Esophagus muscularis mucosa (tissue), 3 donors: ENCODE measurements at regions not wholly inside any gene's neighbourhood (a gene's known extent, or its start where the extent isn't known, plus 50 kb on each side); places are given as distances from the start of the nearest gene placed in this dataset.

Source experiments
- CTCF ChIP-seq, 3 experiments: fragments of 200-600 bp in 2 of 3; fragments of 450-650 bp in 1 of 3; sonication (generic) in 2 of 3; IDR thresholded peaks; one replicate each; pipeline ENCODE4 v1.5.1; 2017 to 2019; ENCODE audit warnings: antibody characterized with exemption in 3 of 3, mild to moderate bottlenecking in 2 of 3, moderate library complexity in 1 of 3
- POLR2AphosphoS5 ChIP-seq, 2 donors: sonication (generic); formaldehyde crosslinking; IDR thresholded peaks; one replicate each; pipeline ENCODE4 v1.6.1; 2017; ENCODE audit warnings: antibody characterized with exemption in 2 of 2

GRCh38 chr12:83506841-83507240 is 820.1 kb downstream of the TMTC2 start:
- no peak for TF ChIP-seq CTCF (IDR thresholded peaks at IDR 0.05)
- TF ChIP-seq POLR2AphosphoS5 (IDR thresholded peaks at IDR 0.05) = no peak
